Keratinocyte (primary cell): ENCODE measurements at regions not wholly inside any gene's neighbourhood (a gene's known extent, or its start where the extent isn't known, plus 50 kb on each side); places are given as distances from the start of the nearest gene placed in this dataset.
"Not testable (repeated sequence)": the region's sequence is repeated elsewhere in the genome, so short reads cannot be mapped to it uniquely, and the experiment has no call there.

Experiments
- DNase-seq: peaks from one replicate; pipeline ENCODE4 v3.0.0-alpha.2; 2011; ENCODE audit warnings: low read depth, missing footprints, low spot score
- FAIRE-seq: peaks from 2 replicates; lab custom pipeline; 2011; peaks lifted over from hg19 to GRCh38; lab: Jason Lieb, UNC
- H2AFZ ChIP-seq: 2 replicates; pipeline ENCODE4 v1.6.0; 2012; ENCODE audit warnings: low read length, control low read depth, inconsistent platforms; ENCODE audit not compliant: control insufficient read depth
- H3K27ac ChIP-seq: 2 replicates; pipeline ENCODE4 v1.5.1; 2011; ENCODE audit warnings: low read length; ENCODE audit not compliant: control insufficient read depth, insufficient read depth
- H3K27me3 ChIP-seq: 3 replicates; pipeline ENCODE4 v1.6.0; 2011; ENCODE audit warnings: low read length; ENCODE audit not compliant: control insufficient read depth, insufficient read depth; ENCODE audit errors: extremely low read depth
- H3K36me3 ChIP-seq, 2 experiments: 2 replicates in 1 of 2; 3 replicates in 1 of 2; pipeline ENCODE4 v1.5.1; 2011; ENCODE audit warnings: low read length in 2 of 2, mild to moderate bottlenecking in 1 of 2; ENCODE audit not compliant: control insufficient read depth in 2 of 2, insufficient read depth in 2 of 2; ENCODE audit errors: extremely low read depth in 1 of 2
- H3K4me1 ChIP-seq: 3 replicates; pipeline ENCODE4 v1.5.1; 2011; ENCODE audit warnings: low read length; ENCODE audit not compliant: control insufficient read depth, insufficient read depth; ENCODE audit errors: extremely low read depth
- H3K4me2 ChIP-seq: 3 replicates; pipeline ENCODE4 v1.6.0; 2011; ENCODE audit warnings: low read depth, low read length; ENCODE audit not compliant: control insufficient read depth, insufficient read depth; ENCODE audit errors: extremely low read depth
- H3K4me3 ChIP-seq, 3 experiments: fragments of 200-600 bp in 1 of 3; sonication (generic) in 1 of 3; 2 replicates in 2 of 3; 3 replicates in 1 of 3; pipeline ENCODE4 v1.5.1; 2011 to 2016; ENCODE audit warnings: low read length in 3 of 3, mild to moderate bottlenecking in 3 of 3, control low read depth in 2 of 3, inconsistent platforms in 1 of 3, low read depth in 1 of 3, mixed read lengths in 1 of 3, mixed run types in 1 of 3, moderate library complexity in 1 of 3; ENCODE audit not compliant: control insufficient read depth in 2 of 3, insufficient read depth in 2 of 3; ENCODE audit errors: extremely low read depth in 1 of 3
- H3K79me2 ChIP-seq: 2 replicates; pipeline ENCODE4 v1.6.0; 2012; ENCODE audit warnings: low read length; ENCODE audit not compliant: control insufficient read depth, insufficient read depth
- H3K9ac ChIP-seq: 3 replicates; pipeline ENCODE4 v1.6.0; 2011; ENCODE audit warnings: low read length; ENCODE audit not compliant: control insufficient read depth, insufficient read depth; ENCODE audit errors: extremely low read depth
- H3K9me1 ChIP-seq: 3 replicates; pipeline ENCODE4 v1.6.0; 2011; ENCODE audit warnings: low read length; ENCODE audit not compliant: control insufficient read depth, insufficient read depth; ENCODE audit errors: extremely low read depth
- H3K9me3 ChIP-seq: 2 replicates; pipeline ENCODE4 v1.5.1; 2012; ENCODE audit warnings: low read depth, low read length; ENCODE audit not compliant: control insufficient read depth
- H4K20me1 ChIP-seq: 3 replicates; pipeline ENCODE4 v1.6.0; 2011; ENCODE audit warnings: low read length; ENCODE audit not compliant: control insufficient read depth, insufficient read depth; ENCODE audit errors: extremely low read depth
- EZH2 ChIP-seq: IDR thresholded peaks from one replicate; pipeline ENCODE4 v1.6.1; 2012; ENCODE audit warnings: inconsistent platforms, mild to moderate bottlenecking, low read length, moderate library complexity
- dilution Hi-C: fragments of 300-500 bp; cut with MboI; formaldehyde crosslinking; loops from one replicate; pipeline ENCODE4 v1.7.0; 2020; ENCODE audit warnings: low sequenced_read_pairs; ENCODE audit not compliant: extremely low pct_ligation_motif_present
- TF ChIP-seq, protein P1 (sequence below), 3 experiments: IDR thresholded peaks in 1 of 3; conservative IDR thresholded peaks in 1 of 3; optimal IDR thresholded peaks in 1 of 3; 2 replicates in 2 of 3; 3 replicates in 1 of 3; pipeline versions ENCODE3 to v1.5.1; 2011; ENCODE audit warnings: low read length in 3 of 3, mild to moderate bottlenecking in 3 of 3, moderate library complexity in 2 of 3, control low read depth in 1 of 3, inconsistent platforms in 1 of 3; ENCODE audit not compliant: insufficient read depth in 2 of 3; ENCODE audit errors: extremely low read depth in 1 of 3

DNA sequence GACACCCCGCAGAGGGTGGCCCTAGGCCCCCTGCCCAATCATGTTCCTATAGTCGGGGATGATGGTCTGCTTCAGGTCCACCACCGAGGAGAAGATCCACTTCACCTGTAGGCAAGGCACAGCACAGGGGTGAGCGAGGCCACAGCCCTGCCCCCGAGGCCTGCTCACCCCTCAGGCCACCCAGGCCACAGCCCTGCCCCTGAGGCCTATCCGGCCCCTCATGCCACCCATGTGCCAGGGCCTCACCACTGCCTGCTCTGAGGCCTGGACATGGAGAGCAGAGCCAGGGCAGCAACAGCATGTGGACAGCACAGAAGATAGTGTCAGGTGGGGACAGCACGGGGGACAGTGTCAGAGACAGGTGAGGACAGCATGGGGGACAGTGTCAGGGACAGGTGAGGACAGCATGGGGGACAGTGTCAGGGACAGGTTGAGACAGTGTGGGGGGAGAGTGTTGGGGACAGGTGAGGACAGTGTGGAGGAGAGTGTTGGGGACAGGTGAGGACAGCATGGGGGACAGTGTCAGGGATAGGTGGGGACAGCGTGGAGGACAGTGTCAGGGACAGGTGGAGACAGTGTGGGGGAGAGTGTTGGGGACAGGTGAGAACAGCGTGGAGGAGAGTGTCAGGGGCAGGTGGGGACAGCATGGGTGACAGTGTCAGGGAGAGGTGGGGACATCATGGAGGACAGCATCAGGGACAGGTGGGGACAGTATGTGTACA, 239.7 kb downstream of the TMEM121 start:
- Histone ChIP-seq H3K27ac (no peak overlapping the region), H3K4me1 (no peaks in the 10 kb centered on the region), H3K36me3 (no peaks in the 10 kb centered on the region), H2AFZ (no peak overlapping the region), H3K9ac (no peak overlapping the region), H3K4me2 (no peak overlapping the region), H3K4me3 (no peak overlapping the region), H4K20me1 (no peaks in the 10 kb centered on the region), H3K9me1 (no peaks in the 10 kb centered on the region), H3K79me2 (no peaks in the 10 kb centered on the region), H3K9me3 (peaks cover 30% of the 10 kb centered on the region), H3K27me3 (no peaks in the 10 kb centered on the region)
- dilution Hi-C loops = no loop called here
- no peak for DNase-seq
- no peak for FAIRE-seq
- no peak for TF ChIP-seq EZH2
- TF ChIP-seq, protein P1, sequence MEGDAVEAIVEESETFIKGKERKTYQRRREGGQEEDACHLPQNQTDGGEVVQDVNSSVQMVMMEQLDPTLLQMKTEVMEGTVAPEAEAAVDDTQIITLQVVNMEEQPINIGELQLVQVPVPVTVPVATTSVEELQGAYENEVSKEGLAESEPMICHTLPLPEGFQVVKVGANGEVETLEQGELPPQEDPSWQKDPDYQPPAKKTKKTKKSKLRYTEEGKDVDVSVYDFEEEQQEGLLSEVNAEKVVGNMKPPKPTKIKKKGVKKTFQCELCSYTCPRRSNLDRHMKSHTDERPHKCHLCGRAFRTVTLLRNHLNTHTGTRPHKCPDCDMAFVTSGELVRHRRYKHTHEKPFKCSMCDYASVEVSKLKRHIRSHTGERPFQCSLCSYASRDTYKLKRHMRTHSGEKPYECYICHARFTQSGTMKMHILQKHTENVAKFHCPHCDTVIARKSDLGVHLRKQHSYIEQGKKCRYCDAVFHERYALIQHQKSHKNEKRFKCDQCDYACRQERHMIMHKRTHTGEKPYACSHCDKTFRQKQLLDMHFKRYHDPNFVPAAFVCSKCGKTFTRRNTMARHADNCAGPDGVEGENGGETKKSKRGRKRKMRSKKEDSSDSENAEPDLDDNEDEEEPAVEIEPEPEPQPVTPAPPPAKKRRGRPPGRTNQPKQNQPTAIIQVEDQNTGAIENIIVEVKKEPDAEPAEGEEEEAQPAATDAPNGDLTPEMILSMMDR (optimal IDR thresholded peaks at IDR 0.05 in 1 of 3, IDR thresholded peaks at IDR 0.05 in 1 of 3, conservative IDR thresholded peaks at IDR 0.05 in 1 of 3; ENCODE audit: extremely low read depth in 1 of 3, insufficient read depth in 2 of 3, low read length in 3 of 3) = no peak

- peaks cover 22% of the 10 kb centered on the region for H3K9me3 ChIP-seq
- H2AFZ ChIP-seq = no peak overlapping the region
- H3K79me2 ChIP-seq = no peaks in the 10 kb centered on the region
- no peak for DNase-seq
- no peak for TF ChIP-seq EZH2
- TF ChIP-seq, protein P1 (optimal IDR thresholded peaks at IDR 0.05 in 1 of 3, IDR thresholded peaks at IDR 0.05 in 1 of 3, conservative IDR thresholded peaks at IDR 0.05 in 1 of 3; ENCODE audit: extremely low read depth in 1 of 3, insufficient read depth in 2 of 3, low read length in 3 of 3) = no peak
- H3K9ac ChIP-seq = no peak overlapping the region
- H4K20me1 ChIP-seq = no peaks in the 10 kb centered on the region
- no peak for FAIRE-seq
- dilution Hi-C loops = no loop called here
- H3K27me3 ChIP-seq = no peaks in the 10 kb centered on the region
- no peaks in the 10 kb centered on the region for H3K36me3 ChIP-seq
- H3K4me1 ChIP-seq = no peaks in the 10 kb centered on the region
- no peaks in the 10 kb centered on the region for H3K9me1 ChIP-seq
- no peak overlapping the region for H3K4me2 ChIP-seq
- H3K27ac ChIP-seq = no peak overlapping the region
- H3K4me3 ChIP-seq = no peak overlapping the region
Observed at GRCh38 chr14:105767315-105767714, 240.9 kb downstream of the TMEM121 start.

DNA sequence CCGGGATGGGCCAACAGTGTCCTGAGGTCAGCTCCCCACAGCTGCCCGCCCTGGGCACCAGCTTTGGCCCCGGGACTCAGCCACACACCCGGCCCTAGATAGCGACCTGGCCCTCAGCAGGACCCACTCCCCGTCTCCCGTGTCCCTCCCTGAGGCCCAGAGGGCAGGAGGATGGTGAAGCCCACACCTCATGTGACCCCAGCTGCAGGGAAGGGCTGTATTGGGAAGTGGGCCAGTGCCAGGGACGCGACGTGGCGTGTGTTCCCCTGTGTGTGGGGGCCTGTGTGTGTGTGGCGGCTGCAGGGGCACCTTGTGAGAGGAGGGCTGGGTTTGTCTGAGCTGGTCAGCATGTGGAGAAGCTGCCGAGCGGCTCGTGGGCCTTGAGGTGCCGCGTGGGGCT, 241.7 kb downstream of the TMEM121 start:
- H3K9ac ChIP-seq, H3K4me3 ChIP-seq, H4K20me1 ChIP-seq, DNase-seq, H2AFZ ChIP-seq, FAIRE-seq, H3K9me1 ChIP-seq, H3K4me1 ChIP-seq, H3K27ac ChIP-seq, H3K27me3 ChIP-seq, H3K4me2 ChIP-seq, H3K79me2 ChIP-seq, H3K36me3 ChIP-seq, dilution Hi-C loops: not testable (repeated sequence)
- H3K9me3 ChIP-seq = peaks cover 22% of the 10 kb centered on the region
